PFSK-1 (cell line): ENCODE measurements at regions not wholly inside any gene's neighbourhood (a gene's known extent, or its start where the extent isn't known, plus 50 kb on each side); places are given as distances from the start of the nearest gene placed in this dataset.

Experiments used
- FOXP2 ChIP-seq: optimal IDR thresholded peaks from 2 replicates; pipeline ENCODE3; 2011; ENCODE audit warnings: borderline replicate concordance, control low read depth, inconsistent platforms; ENCODE audit not compliant: insufficient read depth; ENCODE audit errors: extremely low read length, extremely low read depth
- POLR2AphosphoS5 ChIP-seq: IDR thresholded peaks from 2 replicates; pipeline ENCODE4 v1.6.1; 2012; ENCODE audit warnings: low read depth, mild to moderate bottlenecking, control low read depth, low read length, moderate library complexity
- SIN3A ChIP-seq: IDR thresholded peaks from 2 replicates; pipeline ENCODE4 v1.6.1; 2012; ENCODE audit warnings: mild to moderate bottlenecking, low read length, moderate library complexity, borderline replicate concordance; ENCODE audit not compliant: insufficient read depth
- TAF1 ChIP-seq: IDR thresholded peaks from 2 replicates; pipeline ENCODE4 v1.6.1; 2012; ENCODE audit warnings: low read length, control low read depth, borderline replicate concordance; ENCODE audit not compliant: insufficient read depth
- TF ChIP-seq, protein P1 (sequence below), 2 experiments: IDR thresholded peaks; 2 replicates each; pipeline versions ENCODE4 v1.6.1 to v1.8.0; 2011 to 2012; ENCODE audit warnings: low read depth in 2 of 2, low read length in 2 of 2, control low read depth in 1 of 2, inconsistent platforms in 1 of 2, mild to moderate bottlenecking in 1 of 2, moderate library complexity in 1 of 2; ENCODE audit not compliant: insufficient read depth in 1 of 2

DNA sequence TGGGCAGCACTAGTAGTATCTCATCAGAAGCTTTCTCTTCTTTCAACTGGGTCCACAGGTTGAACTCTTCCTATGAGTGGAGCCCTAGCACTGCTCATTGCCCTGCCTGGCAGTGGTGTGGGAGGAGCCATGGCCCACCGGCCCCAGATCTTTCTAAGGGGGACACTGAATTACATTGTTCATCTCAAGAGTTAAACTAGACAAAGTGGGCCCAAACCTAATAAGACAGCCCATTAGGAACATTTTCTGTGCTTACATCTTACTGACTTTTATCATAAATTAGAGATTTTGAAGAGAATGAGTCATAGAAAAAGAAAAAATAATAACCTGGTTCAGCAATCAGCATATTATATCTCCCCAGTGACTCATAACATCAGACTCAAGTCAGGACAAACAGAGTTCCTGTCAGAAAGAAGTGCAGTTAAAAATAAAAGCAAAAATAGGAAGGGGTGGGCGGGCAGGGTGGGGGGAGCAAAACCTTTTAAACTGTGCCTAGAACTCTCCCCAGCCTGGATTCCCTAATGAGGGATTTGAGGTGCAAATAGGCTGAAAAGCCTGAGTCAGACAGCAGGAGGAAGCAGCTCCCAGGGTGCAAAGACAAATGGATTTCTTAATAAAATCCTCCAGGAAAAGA lies 161.6 kb upstream of the TRIB2 start:
- no peak for TF ChIP-seq FOXP2
- no peak for TF ChIP-seq SIN3A
- no peak for TF ChIP-seq POLR2AphosphoS5
- no peak for TF ChIP-seq TAF1
- TF ChIP-seq, protein P1, sequence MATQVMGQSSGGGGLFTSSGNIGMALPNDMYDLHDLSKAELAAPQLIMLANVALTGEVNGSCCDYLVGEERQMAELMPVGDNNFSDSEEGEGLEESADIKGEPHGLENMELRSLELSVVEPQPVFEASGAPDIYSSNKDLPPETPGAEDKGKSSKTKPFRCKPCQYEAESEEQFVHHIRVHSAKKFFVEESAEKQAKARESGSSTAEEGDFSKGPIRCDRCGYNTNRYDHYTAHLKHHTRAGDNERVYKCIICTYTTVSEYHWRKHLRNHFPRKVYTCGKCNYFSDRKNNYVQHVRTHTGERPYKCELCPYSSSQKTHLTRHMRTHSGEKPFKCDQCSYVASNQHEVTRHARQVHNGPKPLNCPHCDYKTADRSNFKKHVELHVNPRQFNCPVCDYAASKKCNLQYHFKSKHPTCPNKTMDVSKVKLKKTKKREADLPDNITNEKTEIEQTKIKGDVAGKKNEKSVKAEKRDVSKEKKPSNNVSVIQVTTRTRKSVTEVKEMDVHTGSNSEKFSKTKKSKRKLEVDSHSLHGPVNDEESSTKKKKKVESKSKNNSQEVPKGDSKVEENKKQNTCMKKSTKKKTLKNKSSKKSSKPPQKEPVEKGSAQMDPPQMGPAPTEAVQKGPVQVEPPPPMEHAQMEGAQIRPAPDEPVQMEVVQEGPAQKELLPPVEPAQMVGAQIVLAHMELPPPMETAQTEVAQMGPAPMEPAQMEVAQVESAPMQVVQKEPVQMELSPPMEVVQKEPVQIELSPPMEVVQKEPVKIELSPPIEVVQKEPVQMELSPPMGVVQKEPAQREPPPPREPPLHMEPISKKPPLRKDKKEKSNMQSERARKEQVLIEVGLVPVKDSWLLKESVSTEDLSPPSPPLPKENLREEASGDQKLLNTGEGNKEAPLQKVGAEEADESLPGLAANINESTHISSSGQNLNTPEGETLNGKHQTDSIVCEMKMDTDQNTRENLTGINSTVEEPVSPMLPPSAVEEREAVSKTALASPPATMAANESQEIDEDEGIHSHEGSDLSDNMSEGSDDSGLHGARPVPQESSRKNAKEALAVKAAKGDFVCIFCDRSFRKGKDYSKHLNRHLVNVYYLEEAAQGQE (IDR thresholded peaks at IDR 0.05; ENCODE audit: insufficient read depth in 1 of 2, low read depth in 2 of 2, low read length in 2 of 2), result no peak

DNA sequence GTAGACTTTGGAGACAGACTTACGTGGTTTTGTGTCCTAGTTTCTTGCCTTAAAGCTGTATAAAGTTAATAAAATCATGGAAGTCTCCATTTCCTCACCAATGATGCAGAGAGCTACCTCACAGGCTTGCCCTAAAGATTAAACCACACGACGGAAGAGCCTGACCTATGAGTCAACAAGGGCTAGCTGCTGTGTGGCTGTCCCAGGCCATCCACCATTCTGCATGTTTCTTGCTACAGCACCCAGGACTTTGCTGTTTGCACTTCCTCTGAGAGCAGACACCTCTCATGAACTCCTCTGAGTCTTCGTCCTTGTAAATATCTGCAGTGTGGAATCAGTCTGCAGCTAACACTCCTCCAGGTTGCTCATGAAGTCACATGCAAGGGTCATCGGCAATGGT lies 160.0 kb upstream of the TRIB2 start:
- TF ChIP-seq SIN3A, result no peak
- no peak for TF ChIP-seq FOXP2
- no peak for TF ChIP-seq TAF1
- TF ChIP-seq, protein P1 (IDR thresholded peaks at IDR 0.05; ENCODE audit: insufficient read depth in 1 of 2, low read depth in 2 of 2, low read length in 2 of 2), result no peak
- no peak for TF ChIP-seq POLR2AphosphoS5

DNA sequence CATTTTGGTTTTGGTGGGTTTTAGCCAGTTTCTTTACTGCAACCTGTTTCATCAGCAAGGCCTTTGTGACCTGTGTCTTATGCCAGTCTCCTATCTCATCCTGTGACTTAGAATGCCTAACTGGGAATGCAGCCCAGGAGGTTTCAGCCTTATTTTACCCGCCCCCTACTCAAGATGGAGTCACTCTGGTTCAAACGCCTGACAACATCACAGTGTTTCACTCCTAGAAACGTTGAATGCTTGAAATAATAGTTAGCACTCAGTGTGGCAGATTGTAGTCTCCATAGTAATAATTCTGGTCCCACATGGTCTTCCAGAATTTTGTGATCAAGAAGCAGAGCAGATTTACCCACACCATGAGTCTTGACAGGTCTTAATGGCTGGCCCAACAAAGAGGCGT lies 159.0 kb upstream of the TRIB2 start:
- TF ChIP-seq POLR2AphosphoS5 (no peak), FOXP2 (no peak), SIN3A (no peak), TAF1 (no peak)
- TF ChIP-seq, protein P1 (IDR thresholded peaks at IDR 0.05; ENCODE audit: insufficient read depth in 1 of 2, low read depth in 2 of 2, low read length in 2 of 2), result no peak

DNA sequence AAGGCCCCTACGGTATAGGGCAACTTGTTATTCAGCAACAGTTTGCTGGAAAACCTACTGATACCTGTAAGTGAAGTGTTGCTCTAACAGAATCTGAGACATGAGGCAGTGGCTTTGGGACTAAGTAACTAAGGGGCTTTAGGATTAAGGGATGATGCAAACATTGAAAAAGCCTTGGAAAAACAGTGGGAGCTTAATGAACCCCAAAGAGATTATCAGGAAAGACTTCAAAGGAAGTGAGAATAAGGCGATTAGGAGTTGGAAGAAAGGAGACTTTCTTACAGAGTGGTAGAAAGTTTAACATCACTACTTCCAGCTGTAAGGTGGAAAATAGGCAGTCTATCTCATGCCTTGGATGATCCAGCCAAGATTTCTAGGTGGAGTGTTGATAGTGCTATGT lies 158.2 kb upstream of the TRIB2 start:
- TF ChIP-seq FOXP2, result no peak
- TF ChIP-seq, protein P1 (IDR thresholded peaks at IDR 0.05; ENCODE audit: insufficient read depth in 1 of 2, low read depth in 2 of 2, low read length in 2 of 2), result no peak
- no peak for TF ChIP-seq POLR2AphosphoS5
- no peak for TF ChIP-seq TAF1
- no peak for TF ChIP-seq SIN3A

DNA sequence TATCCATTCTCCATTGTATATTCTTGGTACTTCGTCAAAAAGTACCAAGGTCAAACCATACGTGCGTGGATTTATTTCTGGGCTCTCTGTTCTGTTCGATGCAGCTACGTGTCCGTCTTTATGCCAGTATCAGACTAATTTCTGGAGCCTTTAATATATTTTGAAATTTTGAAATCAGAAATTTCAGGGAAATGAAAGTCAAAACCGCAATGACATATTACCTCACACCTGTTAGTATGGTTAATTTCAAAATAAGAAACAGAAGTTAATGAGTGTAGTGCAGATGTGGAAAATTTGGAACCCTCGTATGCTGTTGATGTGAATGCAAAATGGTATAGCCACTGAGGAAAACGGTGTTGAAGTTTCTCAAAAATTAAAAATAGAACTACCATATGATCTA lies 156.1 kb upstream of the TRIB2 start:
- TF ChIP-seq POLR2AphosphoS5 (no peak), TAF1 (no peak)
- TF ChIP-seq, protein P1 (IDR thresholded peaks at IDR 0.05; ENCODE audit: insufficient read depth in 1 of 2, low read depth in 2 of 2, low read length in 2 of 2), result no peak
